ENCODE measurements at regions not wholly inside any gene's neighbourhood (a gene's known extent, or its start where the extent isn't known, plus 50 kb on each side); places are given as distances from the start of the nearest gene placed in this dataset.

DNA sequence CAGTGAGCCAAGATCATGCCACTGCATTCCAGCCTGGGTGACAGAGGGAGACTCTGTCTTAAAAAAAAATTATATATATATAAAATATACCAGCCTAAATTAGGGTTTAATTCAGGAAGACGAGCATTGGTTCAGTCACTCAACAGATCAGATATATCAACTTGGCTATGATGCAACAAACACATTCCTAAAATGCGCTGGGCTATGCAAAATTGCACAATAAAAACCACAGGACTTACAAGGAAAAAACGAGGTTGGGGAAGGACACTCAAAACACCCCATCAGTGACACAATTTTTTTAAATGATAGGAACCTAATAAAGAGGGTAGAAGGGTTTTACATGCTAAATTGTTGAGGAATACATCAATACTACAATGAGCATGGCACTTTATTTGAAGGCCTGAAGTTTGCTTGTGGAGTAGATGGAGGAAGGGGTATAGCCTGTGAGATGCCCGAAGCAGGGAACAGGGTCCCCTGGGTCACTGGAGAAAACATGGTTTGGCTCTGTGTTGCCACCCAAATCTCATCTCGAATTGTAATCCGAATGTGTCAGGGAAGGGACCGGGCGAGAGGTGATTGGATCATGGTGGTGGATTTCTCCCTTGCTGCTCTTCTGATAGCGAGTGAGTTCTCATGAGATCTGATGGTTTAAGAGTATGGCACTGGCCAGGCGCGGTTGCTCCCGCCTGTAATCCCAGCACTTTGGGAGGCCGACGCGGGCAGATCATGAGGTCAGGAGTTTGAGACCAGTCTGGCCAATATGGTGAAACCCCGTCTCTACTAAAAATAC, 71.2 kb downstream of the TNFAIP2 start:
- Histone ChIP-seq H3K27ac (ENCODE audit: low read depth, low read length, severe bottlenecking) (no peak overlapping the region), H3K36me3 (ENCODE audit: control insufficient read depth, insufficient read depth, low read length) (no peaks in the 10 kb centered on the region), H3K4me1 (ENCODE audit: control insufficient read depth, insufficient read depth, low read length, poor library complexity, severe bottlenecking) (peaks cover 4% of the 10 kb centered on the region), H3K9me3 (ENCODE audit: control insufficient read depth, low read length) (no peaks in the 10 kb centered on the region), H3K4me3 (ENCODE audit: extremely low read depth, insufficient read depth, low read length, poor library complexity, severe bottlenecking) (no peak overlapping the region)
- 83 to 87% methylated on average over 8 to 10 of the region's 16 CpGs for WGBS, 2 experiments (ENCODE audit: insufficient coverage in 2 of 2)

- 96 to 97% methylated on average over 10 to 17 of the region's 22 CpGs for WGBS, 2 experiments (ENCODE audit: insufficient coverage in 2 of 2)
- peaks cover 4% of the 10 kb centered on the region for H3K4me1 ChIP-seq (ENCODE audit: control insufficient read depth, insufficient read depth, low read length, poor library complexity, severe bottlenecking)
- H3K27ac ChIP-seq (ENCODE audit: low read depth, low read length, severe bottlenecking) = no peak overlapping the region
- no peak overlapping the region for H3K4me3 ChIP-seq (ENCODE audit: extremely low read depth, insufficient read depth, low read length, poor library complexity, severe bottlenecking)
- H3K36me3 ChIP-seq (ENCODE audit: control insufficient read depth, insufficient read depth, low read length) = no peaks in the 10 kb centered on the region
- H3K9me3 ChIP-seq (ENCODE audit: control insufficient read depth, low read length) = no peaks in the 10 kb centered on the region
Observed at GRCh38 chr14:103195828-103196615, 72.8 kb downstream of the TNFAIP2 start.

- 89 to 95% methylated on average over 6 of the region's 11 CpGs for WGBS, 2 experiments (ENCODE audit: insufficient coverage in 2 of 2)
- no peak overlapping the region for H3K27ac ChIP-seq (ENCODE audit: low read depth, low read length, severe bottlenecking)
- H3K36me3 ChIP-seq (ENCODE audit: control insufficient read depth, insufficient read depth, low read length) = no peaks in the 10 kb centered on the region
- H3K4me1 ChIP-seq (ENCODE audit: control insufficient read depth, insufficient read depth, low read length, poor library complexity, severe bottlenecking) = peaks cover 4% of the 10 kb centered on the region
- peaks cover 3% of the 10 kb centered on the region for H3K9me3 ChIP-seq (ENCODE audit: control insufficient read depth, low read length)
- H3K4me3 ChIP-seq (ENCODE audit: extremely low read depth, insufficient read depth, low read length, poor library complexity, severe bottlenecking) = no peak overlapping the region
Observed at GRCh38 chr14:103196716-103197115, 73.5 kb downstream of the TNFAIP2 start.

- H3K36me3 ChIP-seq (ENCODE audit: control insufficient read depth, insufficient read depth, low read length) = no peaks in the 10 kb centered on the region
- peaks cover 5% of the 10 kb centered on the region for H3K9me3 ChIP-seq (ENCODE audit: control insufficient read depth, low read length)
- WGBS, 2 experiments (ENCODE audit: insufficient coverage in 2 of 2) = 91% methylated on average over 10 to 13 of the region's 14 CpGs
- H3K4me1 ChIP-seq (ENCODE audit: control insufficient read depth, insufficient read depth, low read length, poor library complexity, severe bottlenecking) = peaks cover 4% of the 10 kb centered on the region
- H3K4me3 ChIP-seq (ENCODE audit: extremely low read depth, insufficient read depth, low read length, poor library complexity, severe bottlenecking) = no peak overlapping the region
- H3K27ac ChIP-seq (ENCODE audit: low read depth, low read length, severe bottlenecking) = no peak overlapping the region
Observed at GRCh38 chr14:103198131-103199105, 75.2 kb downstream of the TNFAIP2 start.

DNA sequence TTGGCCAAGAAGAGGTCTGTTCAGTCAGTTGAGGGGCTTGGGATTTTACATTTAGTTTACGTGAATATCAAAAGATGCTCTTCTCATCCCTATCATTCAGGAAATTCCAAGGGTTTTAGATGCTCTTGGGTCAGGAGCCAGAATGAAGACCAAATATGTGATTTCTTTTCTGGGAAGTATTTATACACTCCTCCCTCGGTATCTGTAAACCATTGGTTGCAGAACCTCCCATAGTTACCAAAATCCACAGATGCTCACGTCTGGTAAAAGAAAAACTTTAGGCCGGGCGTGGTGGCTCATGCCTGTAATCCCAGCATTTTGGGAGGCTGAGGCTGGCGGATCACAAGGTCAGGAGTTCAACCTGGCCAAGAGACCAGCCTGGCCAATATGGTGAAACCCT, 75.9 kb downstream of the TNFAIP2 start:
- Histone ChIP-seq H3K4me1 (ENCODE audit: control insufficient read depth, insufficient read depth, low read length, poor library complexity, severe bottlenecking) (peaks cover 4% of the 10 kb centered on the region), H3K27ac (ENCODE audit: low read depth, low read length, severe bottlenecking) (no peak overlapping the region), H3K4me3 (ENCODE audit: extremely low read depth, insufficient read depth, low read length, poor library complexity, severe bottlenecking) (no peak overlapping the region), H3K9me3 (ENCODE audit: control insufficient read depth, low read length) (peaks cover 12% of the 10 kb centered on the region), H3K36me3 (ENCODE audit: control insufficient read depth, insufficient read depth, low read length) (no peaks in the 10 kb centered on the region)
- WGBS, 2 experiments (ENCODE audit: insufficient coverage in 2 of 2) = 83 to 87% methylated on average over 4 to 5 of the region's 6 CpGs

DNA sequence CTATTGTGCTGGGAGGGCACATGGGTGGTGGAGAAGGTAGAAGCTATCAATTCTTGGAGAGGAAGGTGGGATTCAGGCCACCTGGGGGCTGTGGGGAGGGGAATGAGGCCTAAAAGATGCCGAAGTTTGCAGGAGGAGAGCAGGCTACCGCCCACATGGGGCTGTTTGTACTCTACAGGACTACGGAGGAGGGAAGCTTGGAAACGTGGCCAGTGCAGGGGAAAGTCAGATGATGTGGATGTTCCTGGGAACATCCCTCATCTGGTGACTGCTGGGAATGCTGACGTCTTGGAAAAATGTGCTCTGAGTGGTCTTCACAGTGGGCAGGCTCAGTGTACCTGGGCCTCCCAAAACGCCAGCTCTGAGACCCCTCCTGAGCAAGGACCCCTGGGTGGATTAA, 78.5 kb downstream of the TNFAIP2 start:
- Histone ChIP-seq H3K36me3 (ENCODE audit: control insufficient read depth, insufficient read depth, low read length) (no peaks in the 10 kb centered on the region), H3K27ac (ENCODE audit: low read depth, low read length, severe bottlenecking) (no peak overlapping the region), H3K9me3 (ENCODE audit: control insufficient read depth, low read length) (peaks cover 37% of the 10 kb centered on the region), H3K4me1 (ENCODE audit: control insufficient read depth, insufficient read depth, low read length, poor library complexity, severe bottlenecking) (peaks cover 4% of the 10 kb centered on the region), H3K4me3 (ENCODE audit: extremely low read depth, insufficient read depth, low read length, poor library complexity, severe bottlenecking) (no peak overlapping the region)
- 89 to 90% methylated on average over 5 to 6 of the region's 6 CpGs for WGBS, 2 experiments (ENCODE audit: insufficient coverage in 2 of 2)

DNA sequence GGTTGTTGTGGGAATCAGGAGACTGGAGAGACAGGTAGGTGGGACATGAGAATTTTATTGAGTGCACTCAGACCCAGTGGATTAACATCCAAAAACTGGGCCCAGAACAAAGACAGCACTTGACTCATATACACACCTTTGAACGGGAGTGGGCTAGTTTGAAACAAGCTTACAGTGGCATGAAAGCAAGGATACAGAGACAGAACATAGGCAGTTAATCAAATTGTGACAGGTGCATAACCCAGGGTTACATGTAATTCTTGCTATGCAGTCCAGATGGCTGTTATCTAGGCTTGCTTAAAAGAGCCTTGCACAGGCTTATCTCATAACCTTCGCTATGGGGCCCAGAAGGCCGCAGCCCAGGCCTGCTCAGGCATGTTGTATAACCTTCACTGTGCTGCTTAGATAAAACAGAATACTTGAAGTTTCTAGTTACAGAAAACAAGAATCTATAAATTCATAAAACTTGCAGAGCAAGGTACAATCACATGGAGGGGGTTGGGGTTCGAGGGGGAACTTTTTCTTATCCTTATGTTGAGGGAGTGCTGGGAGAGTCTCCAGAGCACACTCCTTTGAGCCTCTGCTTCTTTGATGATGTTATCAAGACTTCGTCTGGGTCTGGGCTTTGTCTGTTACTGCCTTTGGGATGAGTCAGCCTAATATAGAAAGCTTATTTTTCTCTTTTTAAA, 81.7 kb downstream of the TNFAIP2 start:
- peaks cover 39% of the 10 kb centered on the region for H3K9me3 ChIP-seq (ENCODE audit: control insufficient read depth, low read length)
- no peaks in the 10 kb centered on the region for H3K36me3 ChIP-seq (ENCODE audit: control insufficient read depth, insufficient read depth, low read length)
- H3K4me3 ChIP-seq (ENCODE audit: extremely low read depth, insufficient read depth, low read length, poor library complexity, severe bottlenecking) = no peak overlapping the region
- no peak overlapping the region for H3K27ac ChIP-seq (ENCODE audit: low read depth, low read length, severe bottlenecking)
- H3K4me1 ChIP-seq (ENCODE audit: control insufficient read depth, insufficient read depth, low read length, poor library complexity, severe bottlenecking) = peaks cover 3% of the 10 kb centered on the region
- WGBS, 2 experiments (ENCODE audit: insufficient coverage in 2 of 2) = 84 to 90% methylated on average over 3 to 4 of the region's 5 CpGs

DNA sequence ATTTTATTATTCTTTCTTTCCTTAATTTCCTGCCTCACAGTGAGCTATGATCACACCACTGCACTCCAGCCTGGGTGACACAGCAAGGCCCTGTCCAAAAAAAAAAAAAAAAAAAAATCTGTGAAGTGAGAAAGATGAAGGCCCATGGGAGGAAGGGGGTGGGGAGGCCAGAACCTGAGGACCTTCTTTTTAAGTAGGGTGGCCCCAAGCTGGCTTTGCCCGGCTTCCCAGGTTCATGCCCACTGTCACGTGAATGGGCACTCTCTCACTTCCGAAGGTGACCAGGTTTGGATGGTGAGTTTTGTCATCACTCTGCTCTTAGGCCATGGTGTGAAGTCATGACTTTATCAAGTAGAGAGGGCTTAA, 82.3 kb downstream of the TNFAIP2 start:
- Histone ChIP-seq H3K9me3 (ENCODE audit: control insufficient read depth, low read length) (peaks cover 39% of the 10 kb centered on the region), H3K4me1 (ENCODE audit: control insufficient read depth, insufficient read depth, low read length, poor library complexity, severe bottlenecking) (peaks cover 3% of the 10 kb centered on the region), H3K36me3 (ENCODE audit: control insufficient read depth, insufficient read depth, low read length) (no peaks in the 10 kb centered on the region), H3K4me3 (ENCODE audit: extremely low read depth, insufficient read depth, low read length, poor library complexity, severe bottlenecking) (no peak overlapping the region), H3K27ac (ENCODE audit: low read depth, low read length, severe bottlenecking) (no peak overlapping the region)
- 94 to 100% methylated on average over 3 of the region's 3 CpGs for WGBS, 2 experiments (ENCODE audit: insufficient coverage in 2 of 2)

DNA sequence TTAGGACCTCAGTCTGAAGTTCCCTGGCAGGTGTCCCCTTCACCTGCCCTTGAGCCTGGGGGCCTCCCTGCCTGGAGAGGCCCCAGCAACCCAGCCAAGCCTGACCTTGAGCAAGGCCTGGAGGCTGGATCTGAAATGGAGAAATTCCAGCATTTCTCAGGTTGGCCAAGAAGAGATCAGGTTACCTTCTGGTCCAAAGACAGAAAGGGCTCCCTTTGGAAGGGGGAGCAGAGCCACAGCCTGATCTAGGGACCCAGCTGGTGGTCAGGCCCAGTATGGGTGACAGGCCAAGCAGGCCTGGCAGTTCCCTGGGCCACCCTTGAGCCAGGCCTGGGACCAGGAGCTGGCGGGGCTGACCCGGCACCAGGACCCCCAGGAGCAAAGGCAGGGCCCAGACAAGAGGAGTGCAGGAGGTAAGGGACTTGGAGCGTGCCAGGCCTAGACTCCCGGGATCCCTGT, 82.8 kb downstream of the TNFAIP2 start:
- Histone ChIP-seq H3K9me3 (ENCODE audit: control insufficient read depth, low read length) (peaks cover 39% of the 10 kb centered on the region), H3K4me1 (ENCODE audit: control insufficient read depth, insufficient read depth, low read length, poor library complexity, severe bottlenecking) (peaks cover 3% of the 10 kb centered on the region), H3K27ac (ENCODE audit: low read depth, low read length, severe bottlenecking) (no peak overlapping the region), H3K4me3 (ENCODE audit: extremely low read depth, insufficient read depth, low read length, poor library complexity, severe bottlenecking) (no peak overlapping the region), H3K36me3 (ENCODE audit: control insufficient read depth, insufficient read depth, low read length) (no peaks in the 10 kb centered on the region)
- WGBS, 2 experiments (ENCODE audit: insufficient coverage in 2 of 2) = 95% methylated on average over 4 of the region's 4 CpGs; no CpG with 5 or more reads in 1 of the 2 experiments
